Endodermal cell (in vitro differentiated cells): ENCODE measurements at regions not wholly inside any gene's neighbourhood (a gene's known extent, or its start where the extent isn't known, plus 50 kb on each side); places are given as distances from the start of the nearest gene placed in this dataset.

Experiments
- DNase-seq: peaks from one replicate; pipeline ENCODE4 v3.0.0-alpha.2; 2017
- H3K27ac ChIP-seq: 2 replicates; pipeline ENCODE4 v1.5.1; 2013; ENCODE audit warnings: mild to moderate bottlenecking, low read depth, low read length, moderate library complexity
- H3K27me3 ChIP-seq: 2 replicates; pipeline ENCODE4 v1.6.1; 2013; ENCODE audit warnings: mild to moderate bottlenecking, low read length, moderate library complexity; ENCODE audit not compliant: insufficient read depth, control insufficient read depth, poor library complexity, severe bottlenecking
- H3K36me3 ChIP-seq: 2 replicates; pipeline ENCODE4 v1.7.0; 2013; ENCODE audit warnings: mild to moderate bottlenecking, low read length, moderate library complexity; ENCODE audit not compliant: control insufficient read depth, insufficient read depth
- H3K4me1 ChIP-seq: one replicate; pipeline ENCODE4 v1.7.0; 2013; ENCODE audit warnings: low read length; ENCODE audit not compliant: control insufficient read depth, insufficient read depth
- H3K4me3 ChIP-seq: 2 replicates; pipeline ENCODE4 v1.5.1; 2013; ENCODE audit warnings: mild to moderate bottlenecking, low read length, moderate library complexity
- H3K9ac ChIP-seq: 2 replicates; pipeline ENCODE4 v1.6.1; 2013; ENCODE audit warnings: mild to moderate bottlenecking, low read length, moderate library complexity; ENCODE audit not compliant: poor library complexity, severe bottlenecking; ENCODE audit errors: extremely low read depth
- H3K9me3 ChIP-seq: 2 replicates; pipeline ENCODE4 v1.6.1; 2013; ENCODE audit warnings: mild to moderate bottlenecking, low read length, moderate library complexity; ENCODE audit not compliant: control insufficient read depth
- H3K27ac Mint-ChIP-seq: 2 replicates; pipeline ENCODE4 v1.8.0; 2020; ENCODE audit warnings: mixed read lengths
- H3K27me3 Mint-ChIP-seq: 2 replicates; pipeline ENCODE4 v1.8.0; 2021; ENCODE audit warnings: mild to moderate bottlenecking, mixed read lengths; ENCODE audit not compliant: insufficient read depth
- H3K36me3 Mint-ChIP-seq: 2 replicates; pipeline ENCODE4 v1.8.0; 2020; ENCODE audit warnings: low read depth, mixed read lengths
- H3K4me1 Mint-ChIP-seq: 2 replicates; pipeline ENCODE4 v1.8.0; 2020; ENCODE audit warnings: mixed read lengths
- H3K4me3 Mint-ChIP-seq: 2 replicates; pipeline ENCODE4 v1.8.0; 2020; ENCODE audit warnings: mild to moderate bottlenecking, moderate library complexity, mixed read lengths
- H3K9me3 Mint-ChIP-seq: 2 replicates; pipeline ENCODE4 v1.8.0; 2020; ENCODE audit warnings: mild to moderate bottlenecking, mixed read lengths
- WGBS, 2 experiments: methylation state at CpG; one replicate each; pipeline versions ENCODE4 v1.1.5 to v1.1.7; 2013; ENCODE audit warnings: missing lambda C conversion rate in 2 of 2, mixed read lengths in 1 of 2; ENCODE audit not compliant: insufficient coverage in 1 of 2, insufficient read length in 1 of 2; 5-methylcytosine and 5-hydroxymethylcytosine counted together
- TF ChIP-seq, protein P1 (sequence below): fragments of 200-600 bp; sonication (generic); conservative IDR thresholded peaks from 2 replicates; pipeline ENCODE4 v1.5.0; 2021; ENCODE audit warnings: antibody characterized with exemption, mild to moderate bottlenecking

DNA sequence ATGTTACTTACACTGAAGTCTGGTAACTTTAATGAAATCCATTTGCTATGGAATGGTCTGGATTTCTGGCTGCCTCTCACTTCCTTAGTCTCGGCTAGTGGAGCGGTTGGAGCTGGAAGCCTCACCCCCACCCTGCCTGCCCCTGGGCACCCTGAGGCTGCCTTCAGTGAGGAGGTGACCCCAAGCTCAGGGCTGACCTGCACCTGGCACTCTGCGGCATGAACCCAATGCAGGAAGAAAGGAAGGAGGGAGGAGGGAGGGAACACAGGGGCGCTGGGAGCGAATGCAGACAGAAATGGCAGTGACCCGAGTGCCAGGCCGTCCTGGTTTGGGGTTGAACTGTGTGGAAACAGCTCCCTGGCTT is 353.1 kb downstream of the TMEM121 start:
- H3K27me3 ChIP-seq = no peaks in the 10 kb centered on the region
- peaks cover 23% of the 10 kb centered on the region for H3K9me3 ChIP-seq
- H3K36me3 Mint-ChIP-seq = no peaks in the 10 kb centered on the region
- H3K4me1 ChIP-seq = no peaks in the 10 kb centered on the region
- peak; percentile 10 for DNase-seq
- H3K4me1 Mint-ChIP-seq = no peaks in the 10 kb centered on the region
- H3K27ac Mint-ChIP-seq = no peak overlapping the region
- H3K36me3 ChIP-seq = no peaks in the 10 kb centered on the region
- no peak overlapping the region for H3K27ac ChIP-seq
- H3K4me3 ChIP-seq = no peak overlapping the region
- TF ChIP-seq, protein P1, sequence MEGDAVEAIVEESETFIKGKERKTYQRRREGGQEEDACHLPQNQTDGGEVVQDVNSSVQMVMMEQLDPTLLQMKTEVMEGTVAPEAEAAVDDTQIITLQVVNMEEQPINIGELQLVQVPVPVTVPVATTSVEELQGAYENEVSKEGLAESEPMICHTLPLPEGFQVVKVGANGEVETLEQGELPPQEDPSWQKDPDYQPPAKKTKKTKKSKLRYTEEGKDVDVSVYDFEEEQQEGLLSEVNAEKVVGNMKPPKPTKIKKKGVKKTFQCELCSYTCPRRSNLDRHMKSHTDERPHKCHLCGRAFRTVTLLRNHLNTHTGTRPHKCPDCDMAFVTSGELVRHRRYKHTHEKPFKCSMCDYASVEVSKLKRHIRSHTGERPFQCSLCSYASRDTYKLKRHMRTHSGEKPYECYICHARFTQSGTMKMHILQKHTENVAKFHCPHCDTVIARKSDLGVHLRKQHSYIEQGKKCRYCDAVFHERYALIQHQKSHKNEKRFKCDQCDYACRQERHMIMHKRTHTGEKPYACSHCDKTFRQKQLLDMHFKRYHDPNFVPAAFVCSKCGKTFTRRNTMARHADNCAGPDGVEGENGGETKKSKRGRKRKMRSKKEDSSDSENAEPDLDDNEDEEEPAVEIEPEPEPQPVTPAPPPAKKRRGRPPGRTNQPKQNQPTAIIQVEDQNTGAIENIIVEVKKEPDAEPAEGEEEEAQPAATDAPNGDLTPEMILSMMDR = no peak
- no peak overlapping the region for H3K9ac ChIP-seq
- no peaks in the 10 kb centered on the region for H3K27me3 Mint-ChIP-seq
- H3K4me3 Mint-ChIP-seq = no peak overlapping the region
- H3K9me3 Mint-ChIP-seq = peaks cover 88% of the 10 kb centered on the region
- WGBS, 2 experiments = 70 to 84% methylated on average over 5 to 7 of the region's 7 CpGs

DNA sequence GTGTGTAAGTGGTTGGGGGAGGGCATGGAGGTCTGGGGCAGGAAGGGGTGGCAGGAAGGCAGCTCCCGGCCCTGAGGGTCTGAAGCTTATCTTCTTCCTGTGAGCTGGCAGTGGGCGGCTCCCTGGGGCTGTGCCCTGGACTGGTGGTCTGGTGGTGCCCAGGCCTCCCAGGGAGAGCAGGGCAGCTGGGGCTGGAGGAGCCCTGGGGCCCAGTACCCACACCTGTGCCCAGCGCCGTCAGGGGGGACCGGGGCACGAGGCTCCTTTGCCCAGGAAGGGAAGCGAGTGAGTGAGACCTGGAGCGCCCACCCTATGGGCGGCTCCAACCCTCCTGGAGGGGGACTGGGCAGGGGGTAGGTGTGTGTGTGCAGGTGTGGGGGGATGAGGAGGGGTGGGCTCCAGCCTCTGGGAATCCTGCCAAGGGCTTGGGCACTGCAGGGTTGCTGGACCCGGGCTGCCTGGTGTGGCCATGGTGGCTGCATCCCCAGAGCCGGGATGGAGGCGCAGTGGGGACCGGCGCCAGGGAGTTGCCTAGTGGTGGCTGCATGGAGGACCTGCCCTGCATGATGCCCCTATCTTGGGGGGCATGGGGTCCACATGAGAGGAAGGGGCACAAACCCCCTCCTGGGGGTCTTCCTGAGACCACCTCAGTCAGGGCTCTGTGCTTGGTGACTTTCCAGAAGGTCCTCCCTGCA is 353.6 kb downstream of the TMEM121 start:
- WGBS, 2 experiments = 89 to 96% methylated on average over 5 to 14 of the region's 14 CpGs
- peaks cover 88% of the 10 kb centered on the region for H3K9me3 Mint-ChIP-seq
- peak; percentile 17 for DNase-seq

GRCh38 chr14:105880616-105881015 is 354.2 kb downstream of the TMEM121 start:
- Histone ChIP-seq H3K27me3 (no peaks in the 10 kb centered on the region), H3K9ac (no peak overlapping the region), H3K4me3 (no peak overlapping the region), H3K27ac (no peak overlapping the region), H3K36me3 (no peaks in the 10 kb centered on the region), H3K4me1 (no peaks in the 10 kb centered on the region), H3K9me3 (peaks cover 14% of the 10 kb centered on the region)
- Mint-ChIP-seq H3K4me1 (no peaks in the 10 kb centered on the region), H3K36me3 (no peaks in the 10 kb centered on the region), H3K27ac (no peak overlapping the region), H3K4me3 (no peak overlapping the region), H3K27me3 (no peaks in the 10 kb centered on the region), H3K9me3 (peaks cover 88% of the 10 kb centered on the region)
- peak; percentile 10 for DNase-seq
- TF ChIP-seq, protein P1 = no peak
- 73 to 77% methylated on average over 8 to 11 of the region's 11 CpGs for WGBS, 2 experiments

More for the DNA sequence above, 353.6 kb downstream of the TMEM121 start:
- no peak overlapping the region for H3K27ac Mint-ChIP-seq
- H3K36me3 Mint-ChIP-seq = no peaks in the 10 kb centered on the region
- Histone ChIP-seq H3K9ac (no peak overlapping the region), H3K4me1 (no peaks in the 10 kb centered on the region), H3K4me3 (no peak overlapping the region), H3K27ac (no peak overlapping the region), H3K27me3 (no peaks in the 10 kb centered on the region), H3K36me3 (no peaks in the 10 kb centered on the region), H3K9me3 (peaks cover 18% of the 10 kb centered on the region)
- TF ChIP-seq, protein P1 = no peak
- H3K27me3 Mint-ChIP-seq = no peaks in the 10 kb centered on the region
- H3K4me3 Mint-ChIP-seq = no peak overlapping the region
- no peaks in the 10 kb centered on the region for H3K4me1 Mint-ChIP-seq
